SK-N-SH treated with all-trans-retinoic acid at 6 μM for 48 hours (cell line): ENCODE measurements at regions not wholly inside any gene's neighbourhood (a gene's known extent, or its start where the extent isn't known, plus 50 kb on each side); places are given as distances from the start of the nearest gene placed in this dataset.
A peak's percentile ranks its signal among the peaks of the same experiment; 100 is the strongest.

Experiments
- BACH2 ChIP-seq: fragments of 250-450 bp; sonication (Bioruptor Pico); IDR thresholded peaks from 2 replicates; pipeline ENCODE4 v1.9.0; 2021; ENCODE audit warnings: mild to moderate bottlenecking, borderline replicate concordance
- ISL1 ChIP-seq: fragments of 250-450 bp; sonication (Bioruptor Pico); IDR thresholded peaks from 2 replicates; pipeline ENCODE4 v2.1.2; 2022; ENCODE audit warnings: mild to moderate bottlenecking, moderate library complexity
- TCF4 ChIP-seq: fragments of 250-450 bp; sonication (Bioruptor Pico); IDR thresholded peaks from 2 replicates; pipeline ENCODE4 v1.8.0; 2021; ENCODE audit warnings: mild to moderate bottlenecking, moderate library complexity, borderline replicate concordance
- ZNF565 ChIP-seq: fragments of 450-650 bp; formaldehyde crosslinking; conservative IDR thresholded peaks from 2 replicates; pipeline ENCODE4 v1.5.0; 2020; ENCODE audit warnings: low read depth, mild to moderate bottlenecking, moderate library complexity
- TF ChIP-seq, protein P1 (sequence below): fragments of 250-450 bp; sonication (Bioruptor Pico); IDR thresholded peaks from 2 replicates; pipeline ENCODE4 v1.8.0; 2020; ENCODE audit warnings: mild to moderate bottlenecking, moderate library complexity, borderline replicate concordance

DNA sequence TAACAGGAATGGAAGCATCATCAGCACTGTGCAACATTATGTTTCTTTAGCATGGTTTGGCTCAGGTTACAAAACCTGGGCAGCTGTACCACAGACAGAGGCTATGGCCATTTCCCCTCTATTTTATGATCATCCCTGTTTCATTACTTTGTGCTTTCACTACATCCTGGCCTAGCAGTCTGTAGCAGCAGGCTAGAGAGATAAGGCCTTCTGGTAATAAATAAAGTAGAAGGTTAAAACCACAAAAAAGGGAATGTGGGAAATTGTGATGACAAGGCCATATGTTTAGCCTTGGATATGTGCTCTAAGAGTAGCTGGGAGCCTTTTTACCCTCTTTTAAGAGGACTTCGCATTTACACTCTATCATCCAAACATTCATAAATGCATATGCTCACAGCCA is 266.2 kb upstream of the PHF14 start:
- TF ChIP-seq, protein P1, sequence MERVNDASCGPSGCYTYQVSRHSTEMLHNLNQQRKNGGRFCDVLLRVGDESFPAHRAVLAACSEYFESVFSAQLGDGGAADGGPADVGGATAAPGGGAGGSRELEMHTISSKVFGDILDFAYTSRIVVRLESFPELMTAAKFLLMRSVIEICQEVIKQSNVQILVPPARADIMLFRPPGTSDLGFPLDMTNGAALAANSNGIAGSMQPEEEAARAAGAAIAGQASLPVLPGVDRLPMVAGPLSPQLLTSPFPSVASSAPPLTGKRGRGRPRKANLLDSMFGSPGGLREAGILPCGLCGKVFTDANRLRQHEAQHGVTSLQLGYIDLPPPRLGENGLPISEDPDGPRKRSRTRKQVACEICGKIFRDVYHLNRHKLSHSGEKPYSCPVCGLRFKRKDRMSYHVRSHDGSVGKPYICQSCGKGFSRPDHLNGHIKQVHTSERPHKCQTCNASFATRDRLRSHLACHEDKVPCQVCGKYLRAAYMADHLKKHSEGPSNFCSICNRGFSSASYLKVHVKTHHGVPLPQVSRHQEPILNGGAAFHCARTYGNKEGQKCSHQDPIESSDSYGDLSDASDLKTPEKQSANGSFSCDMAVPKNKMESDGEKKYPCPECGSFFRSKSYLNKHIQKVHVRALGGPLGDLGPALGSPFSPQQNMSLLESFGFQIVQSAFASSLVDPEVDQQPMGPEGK (CRISPR knock-in tag): no peak
- TF ChIP-seq TCF4 (CRISPR knock-in tag) (peak; percentile 21; the same call in 1 of the 2 replicates), ZNF565 (no peak), BACH2 (no peak), ISL1 (no peak; the same call in 1 of the 2 replicates)
